Sigmoid colon (tissue), 6 donors: ENCODE measurements at regions not wholly inside any gene's neighbourhood (a gene's known extent, or its start where the extent isn't known, plus 50 kb on each side); places are given as distances from the start of the nearest gene placed in this dataset.

Source experiments
- DNase-seq: peaks from one replicate; pipeline ENCODE4 v3.0.0-alpha.2; 2019
- H3K27ac ChIP-seq, 4 donors: fragments of 200-600 bp; sonication (generic); one replicate each; pipeline ENCODE4 v1.5.1; 2016 to 2019; ENCODE audit warnings: mild to moderate bottlenecking in 1 of 4
- H3K27me3 ChIP-seq, 3 donors: fragments of 200-600 bp; sonication (generic); one replicate each; pipeline ENCODE4 v1.5.1; 2019; ENCODE audit warnings: mild to moderate bottlenecking in 1 of 3
- H3K36me3 ChIP-seq, 4 donors: fragments of 200-600 bp; sonication (generic); one replicate each; pipeline ENCODE4 v1.5.1; 2016 to 2019
- H3K4me1 ChIP-seq, 4 donors: fragments of 200-600 bp; sonication (generic); one replicate each; pipeline ENCODE4 v1.5.1; 2017 to 2019
- H3K4me3 ChIP-seq, 4 donors: fragments of 200-600 bp; sonication (generic); one replicate each; pipeline ENCODE4 v1.5.1; 2017 to 2019; ENCODE audit warnings: mild to moderate bottlenecking in 2 of 4, moderate library complexity in 1 of 4
- H3K9me3 ChIP-seq, 4 donors: fragments of 200-600 bp in 3 of 4; sonication (generic) in 3 of 4; one replicate each; pipeline versions ENCODE4 v1.5.1 to v1.6.1; 2013 to 2019
- CTCF ChIP-seq, 4 experiments: fragments of 450-650 bp in 3 of 4; fragments of 200-600 bp in 1 of 4; IDR thresholded peaks; one replicate each; pipeline ENCODE4 v1.5.1; 2016 to 2019; ENCODE audit warnings: antibody characterized with exemption in 4 of 4, mild to moderate bottlenecking in 3 of 4, moderate library complexity in 2 of 4
- EP300 ChIP-seq, 4 donors: sonication (generic); formaldehyde crosslinking; IDR thresholded peaks; one replicate each; pipeline ENCODE4 v1.6.1; 2017; ENCODE audit warnings: antibody characterized with exemption in 4 of 4
- POLR2A ChIP-seq, 2 donors: fragments of 450-650 bp; IDR thresholded peaks; one replicate each; pipeline ENCODE4 v1.6.1; 2016; ENCODE audit warnings: antibody characterized with exemption in 2 of 2, mild to moderate bottlenecking in 2 of 2, moderate library complexity in 2 of 2
- POLR2AphosphoS5 ChIP-seq, 4 donors: sonication (generic); formaldehyde crosslinking; IDR thresholded peaks; one replicate each; pipeline ENCODE4 v1.6.1; 2017; ENCODE audit warnings: antibody characterized with exemption in 4 of 4
- WGBS, 2 donors: extraction: QIAGEN DNeasy Blood & Tissue Kit; methylation state at CpG; one replicate each; pipeline ENCODE4 v1.1.7; 2013; 5-methylcytosine and 5-hydroxymethylcytosine counted together
- intact Hi-C: fragments of 100-400 bp; cut with DNase I; formaldehyde crosslinking; loops from one replicate; pipeline ENCODE4 v1.15.1; 2023
- donor health status: healthy with polysubstance abuse.
- donor health status: healthy.

GRCh38 chr5:56737951-56738606 is 77.3 kb upstream of the MAP3K1 start:
- WGBS, 2 donors, result 33 to 44% methylated on average over 6 of the region's 6 CpGs
- peaks cover 0 to 10% (median 0%) of the 10 kb centered on the region in 4 donors for H3K4me1 ChIP-seq
- intact Hi-C loops, result no loop called here
- H3K4me3 ChIP-seq, result no peak overlapping the region
- H3K9me3 ChIP-seq, result no peaks in the 10 kb centered on the region
- no peaks in the 10 kb centered on the region for H3K27me3 ChIP-seq
- no peak for TF ChIP-seq POLR2A (IDR thresholded peaks at IDR 0.05)
- no peak for TF ChIP-seq CTCF (IDR thresholded peaks at IDR 0.05)
- no peak for TF ChIP-seq POLR2AphosphoS5 (IDR thresholded peaks at IDR 0.05)
- TF ChIP-seq EP300 (IDR thresholded peaks at IDR 0.05), result no peak
- no peak for DNase-seq
- H3K27ac ChIP-seq, result no peak overlapping the region
- no peaks in the 10 kb centered on the region for H3K36me3 ChIP-seq

GRCh38 chr5:56737002-56737621 is 78.2 kb upstream of the MAP3K1 start:
- no peak for DNase-seq
- H3K9me3 ChIP-seq, result no peaks in the 10 kb centered on the region
- peaks cover 0 to 10% (median 0%) of the 10 kb centered on the region in 4 donors for H3K4me1 ChIP-seq
- H3K27ac ChIP-seq, result peak overlapping the region in 1 of 4 donors; percentile 41
- H3K4me3 ChIP-seq, result no peak overlapping the region
- 52 to 78% methylated on average over 5 of the region's 5 CpGs for WGBS, 2 donors
- H3K27me3 ChIP-seq, result no peaks in the 10 kb centered on the region
- intact Hi-C loops, result no loop called here
- H3K36me3 ChIP-seq, result no peaks in the 10 kb centered on the region
- TF ChIP-seq EP300 (IDR thresholded peaks at IDR 0.05) (no peak), POLR2A (IDR thresholded peaks at IDR 0.05) (no peak), POLR2AphosphoS5 (IDR thresholded peaks at IDR 0.05) (no peak), CTCF (IDR thresholded peaks at IDR 0.05) (no peak)

GRCh38 chr5:56735849-56736641 is 79.3 kb upstream of the MAP3K1 start:
- intact Hi-C loops, result no loop called here
- Histone ChIP-seq H3K4me3 (no peak overlapping the region), H3K27ac (peak overlapping the region in 2 of 4 donors; percentile 13 to 41), H3K27me3 (no peaks in the 10 kb centered on the region), H3K9me3 (no peaks in the 10 kb centered on the region), H3K4me1 (peaks cover 0 to 10% (median 0%) of the 10 kb centered on the region in 4 donors), H3K36me3 (no peaks in the 10 kb centered on the region)
- 36 to 77% methylated on average over 9 of the region's 9 CpGs for WGBS, 2 donors
- TF ChIP-seq CTCF (IDR thresholded peaks at IDR 0.05) (no peak), POLR2A (IDR thresholded peaks at IDR 0.05) (no peak), EP300 (IDR thresholded peaks at IDR 0.05) (no peak), POLR2AphosphoS5 (IDR thresholded peaks at IDR 0.05) (no peak)
- DNase-seq, result no peak

- DNase-seq, result no peak
- TF ChIP-seq POLR2A (IDR thresholded peaks at IDR 0.05) (no peak), EP300 (IDR thresholded peaks at IDR 0.05) (no peak), POLR2AphosphoS5 (IDR thresholded peaks at IDR 0.05) (no peak), CTCF (IDR thresholded peaks at IDR 0.05) (no peak)
- Histone ChIP-seq H3K27ac (no peak overlapping the region), H3K4me1 (peaks cover 0 to 10% (median 0%) of the 10 kb centered on the region in 4 donors), H3K27me3 (no peaks in the 10 kb centered on the region), H3K36me3 (no peaks in the 10 kb centered on the region), H3K9me3 (no peaks in the 10 kb centered on the region), H3K4me3 (no peak overlapping the region)
- WGBS, 2 donors, result 69 to 70% methylated on average over 2 of the region's 2 CpGs
- intact Hi-C loops, result no loop called here
Observed at GRCh38 chr5:56734091-56734694, 81.2 kb upstream of the MAP3K1 start.
